ENCODE measurements at regions not wholly inside any gene's neighbourhood (a gene's known extent, or its start where the extent isn't known, plus 50 kb on each side); places are given as distances from the start of the nearest gene placed in this dataset.

- Histone ChIP-seq H3K9ac (ENCODE audit: control insufficient read depth, extremely low read depth, insufficient read depth, low read length) (no peak overlapping the region), H3K9me1 (ENCODE audit: control insufficient read depth, extremely low read depth, insufficient read depth, low read length) (no peaks in the 10 kb centered on the region), H3K4me1 (ENCODE audit: control insufficient read depth, extremely low read depth, insufficient read depth, low read length) (no peaks in the 10 kb centered on the region), H3K4me3 (ENCODE audit: control insufficient read depth in 2 of 3, extremely low read depth in 1 of 3, insufficient read depth in 2 of 3, low read depth in 1 of 3, low read length in 3 of 3) (no peak overlapping the region), H3K36me3 (ENCODE audit: control insufficient read depth in 2 of 2, extremely low read depth in 1 of 2, insufficient read depth in 2 of 2, low read length in 2 of 2) (no peaks in the 10 kb centered on the region), H4K20me1 (ENCODE audit: control insufficient read depth, extremely low read depth, insufficient read depth, low read length) (no peaks in the 10 kb centered on the region), H3K9me3 (ENCODE audit: control insufficient read depth, low read depth, low read length) (no peaks in the 10 kb centered on the region), H3K79me2 (ENCODE audit: control insufficient read depth, insufficient read depth, low read length) (no peaks in the 10 kb centered on the region), H3K27me3 (ENCODE audit: control insufficient read depth, extremely low read depth, insufficient read depth, low read length) (no peaks in the 10 kb centered on the region), H3K27ac (ENCODE audit: control insufficient read depth, insufficient read depth, low read length) (no peak overlapping the region), H2AFZ (ENCODE audit: control insufficient read depth, low read length) (no peak overlapping the region), H3K4me2 (ENCODE audit: control insufficient read depth, extremely low read depth, insufficient read depth, low read depth, low read length) (no peak overlapping the region)
- no peak for DNase-seq (ENCODE audit: low read depth, low spot score)
- TF ChIP-seq CTCF (optimal IDR thresholded peaks at IDR 0.05 in 1 of 3, IDR thresholded peaks at IDR 0.05 in 1 of 3, conservative IDR thresholded peaks at IDR 0.05 in 1 of 3; ENCODE audit: extremely low read depth in 1 of 3, insufficient read depth in 2 of 3, low read length in 3 of 3): no peak
- no peak for TF ChIP-seq EZH2 (IDR thresholded peaks at IDR 0.05; ENCODE audit: low read length)
- no peak for FAIRE-seq
- dilution Hi-C loops (cut with MboI; ENCODE audit: extremely low pct_ligation_motif_present, low sequenced_read_pairs): no loop called here
These were observed 662.0 kb downstream of the TLR4 start for GRCh38 chr9:118366228-118366627.

GRCh38 chr9:118367383-118367782 is 663.2 kb downstream of the TLR4 start:
- dilution Hi-C loops (cut with MboI; ENCODE audit: extremely low pct_ligation_motif_present, low sequenced_read_pairs): no loop called here
- no peak overlapping the region for H3K4me2 ChIP-seq (ENCODE audit: control insufficient read depth, extremely low read depth, insufficient read depth, low read depth, low read length)
- no peaks in the 10 kb centered on the region for H3K27me3 ChIP-seq (ENCODE audit: control insufficient read depth, extremely low read depth, insufficient read depth, low read length)
- no peak for FAIRE-seq
- no peaks in the 10 kb centered on the region for H3K79me2 ChIP-seq (ENCODE audit: control insufficient read depth, insufficient read depth, low read length)
- no peak overlapping the region for H3K9ac ChIP-seq (ENCODE audit: control insufficient read depth, extremely low read depth, insufficient read depth, low read length)
- no peaks in the 10 kb centered on the region for H3K36me3 ChIP-seq (ENCODE audit: control insufficient read depth in 2 of 2, extremely low read depth in 1 of 2, insufficient read depth in 2 of 2, low read length in 2 of 2)
- no peaks in the 10 kb centered on the region for H3K9me3 ChIP-seq (ENCODE audit: control insufficient read depth, low read depth, low read length)
- DNase-seq (ENCODE audit: low read depth, low spot score): no peak
- H3K4me1 ChIP-seq (ENCODE audit: control insufficient read depth, extremely low read depth, insufficient read depth, low read length): no peaks in the 10 kb centered on the region
- H3K27ac ChIP-seq (ENCODE audit: control insufficient read depth, insufficient read depth, low read length): no peak overlapping the region
- H3K4me3 ChIP-seq (ENCODE audit: control insufficient read depth in 2 of 3, extremely low read depth in 1 of 3, insufficient read depth in 2 of 3, low read depth in 1 of 3, low read length in 3 of 3): no peak overlapping the region
- no peaks in the 10 kb centered on the region for H3K9me1 ChIP-seq (ENCODE audit: control insufficient read depth, extremely low read depth, insufficient read depth, low read length)
- TF ChIP-seq EZH2 (IDR thresholded peaks at IDR 0.05; ENCODE audit: low read length) (no peak), CTCF (optimal IDR thresholded peaks at IDR 0.05 in 1 of 3, IDR thresholded peaks at IDR 0.05 in 1 of 3, conservative IDR thresholded peaks at IDR 0.05 in 1 of 3; ENCODE audit: extremely low read depth in 1 of 3, insufficient read depth in 2 of 3, low read length in 3 of 3) (no peak)
- H2AFZ ChIP-seq (ENCODE audit: control insufficient read depth, low read length): no peak overlapping the region
- H4K20me1 ChIP-seq (ENCODE audit: control insufficient read depth, extremely low read depth, insufficient read depth, low read length): no peaks in the 10 kb centered on the region
